Head of caudate nucleus (tissue), 42 donors: ENCODE measurements at regions not wholly inside any gene's neighbourhood (a gene's known extent, or its start where the extent isn't known, plus 50 kb on each side); places are given as distances from the start of the nearest gene placed in this dataset.

Experiments
- DNase-seq, 42 donors: peaks; one replicate each; pipeline versions ENCODE4 v3.0.0 to v3.0.0-alpha.2; 2020 to 2021; ENCODE audit warnings: mixed read lengths in 7 of 42
- intact Hi-C: fragments of 100-400 bp; cut with DNase I; formaldehyde crosslinking; loops from one replicate; pipeline ENCODE4 v1.15.0; 2022

DNA sequence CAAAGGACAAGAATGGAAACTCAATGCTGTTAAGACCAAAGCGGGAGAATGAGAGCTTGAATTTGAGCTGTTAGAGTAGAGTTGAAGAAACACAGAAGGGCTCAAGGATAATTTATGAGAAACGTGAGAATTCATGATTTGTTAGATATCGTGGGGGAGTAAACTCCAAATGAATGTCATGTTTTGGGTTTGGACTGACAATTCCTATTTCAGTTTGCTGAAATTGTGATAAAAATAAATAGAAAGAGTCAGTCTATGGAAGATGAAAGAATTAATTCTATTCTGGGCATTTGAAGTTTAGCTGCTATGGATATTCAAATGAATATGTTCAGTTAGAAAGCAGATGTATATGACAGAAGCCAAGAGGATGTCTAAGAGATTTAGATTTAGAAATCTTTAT lies 723.4 kb upstream of the PIK3C3 start:
- intact Hi-C loops, result no loop called here
- DNase-seq, result no peak

DNA sequence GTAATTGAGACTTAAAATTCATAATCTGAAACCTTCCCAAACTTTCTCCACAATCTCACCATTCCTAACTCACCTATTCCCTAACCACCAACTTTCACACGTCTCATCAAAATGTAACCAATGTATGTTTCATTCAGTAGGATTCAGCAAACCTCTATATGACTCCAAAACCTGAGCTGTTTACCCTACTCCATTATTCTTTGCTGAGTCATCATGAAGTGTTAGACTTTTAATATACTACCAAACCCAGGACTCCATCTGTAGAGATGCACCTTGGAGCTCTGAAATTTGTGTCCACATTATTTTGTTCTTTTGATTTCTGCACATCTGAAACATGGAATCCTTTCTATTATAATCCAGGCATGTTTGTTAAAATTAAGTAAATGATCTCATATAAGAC lies 727.0 kb upstream of the PIK3C3 start:
- intact Hi-C loops, result no loop called here
- DNase-seq, result no peak

DNA sequence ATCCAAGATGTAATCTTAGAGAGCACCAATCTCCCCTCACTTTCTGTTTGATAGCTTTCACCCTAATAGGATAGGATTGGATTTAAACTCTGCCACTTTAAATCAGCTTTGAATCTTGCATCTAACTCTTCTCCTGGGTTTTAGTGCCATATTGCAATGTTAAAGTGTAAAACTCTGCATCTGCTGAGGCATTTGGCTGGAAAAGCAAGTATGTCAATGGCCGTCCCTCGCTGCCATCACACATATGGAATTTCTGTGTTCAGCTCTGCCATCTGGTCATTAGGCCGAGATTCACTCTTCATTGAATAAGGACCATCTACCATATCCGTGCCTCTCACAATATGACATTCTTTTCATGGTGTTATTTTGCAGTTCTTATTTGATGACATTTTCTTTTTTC lies 728.1 kb upstream of the PIK3C3 start:
- intact Hi-C loops, result no loop called here
- DNase-seq, result no peak

DNA sequence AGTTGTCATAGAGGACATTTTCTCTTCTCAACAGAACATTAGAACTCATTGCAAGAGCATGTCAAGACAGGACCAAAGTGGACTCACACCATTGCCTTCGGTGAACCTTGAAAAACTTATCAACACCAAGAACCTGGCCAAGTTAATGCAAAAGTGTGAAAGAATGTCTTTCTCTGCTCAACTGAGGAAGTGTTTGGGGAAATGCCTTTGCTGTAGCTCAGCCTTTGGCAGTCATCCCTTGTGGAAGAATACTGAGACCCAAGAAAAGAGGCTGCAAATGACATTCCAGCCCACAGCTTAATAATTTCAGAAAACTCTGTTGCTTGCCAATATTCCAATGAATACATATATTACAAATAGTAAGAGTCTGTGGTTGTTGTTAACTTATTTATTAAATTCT lies 728.8 kb upstream of the PIK3C3 start:
- intact Hi-C loops, result no loop called here
- no peak for DNase-seq

DNA sequence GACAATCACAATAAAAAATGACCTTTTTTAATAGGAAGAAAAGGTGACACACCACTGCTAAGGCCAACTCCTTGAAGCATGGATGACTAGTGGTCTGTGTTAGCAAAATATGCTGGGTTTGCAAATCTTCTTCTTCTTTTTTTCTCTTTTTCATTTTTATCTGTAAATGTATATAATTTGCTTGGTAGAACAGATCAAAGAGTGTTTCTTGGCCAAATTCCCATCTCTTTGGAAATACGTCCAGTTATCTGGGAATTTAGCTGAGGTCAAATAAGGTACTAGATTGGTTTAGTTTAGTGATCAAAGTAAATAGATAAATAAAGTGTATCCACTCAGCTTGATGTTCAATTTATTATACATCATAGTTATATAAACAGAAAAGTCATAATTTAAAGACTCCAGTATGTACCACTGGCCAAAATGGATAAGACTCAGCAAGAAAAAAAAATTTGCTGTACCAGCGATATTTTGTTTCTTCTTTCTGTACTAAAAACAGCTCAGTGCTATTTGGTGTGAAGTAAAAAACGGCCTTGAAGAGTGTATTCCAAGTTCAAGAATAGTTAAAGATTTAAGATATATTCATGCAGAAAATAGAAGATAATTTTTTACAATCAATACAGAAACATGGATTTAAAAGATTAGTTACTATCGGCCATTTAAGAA lies 738.6 kb upstream of the PIK3C3 start:
- no peak for DNase-seq
- intact Hi-C loops, result no loop called here

DNA sequence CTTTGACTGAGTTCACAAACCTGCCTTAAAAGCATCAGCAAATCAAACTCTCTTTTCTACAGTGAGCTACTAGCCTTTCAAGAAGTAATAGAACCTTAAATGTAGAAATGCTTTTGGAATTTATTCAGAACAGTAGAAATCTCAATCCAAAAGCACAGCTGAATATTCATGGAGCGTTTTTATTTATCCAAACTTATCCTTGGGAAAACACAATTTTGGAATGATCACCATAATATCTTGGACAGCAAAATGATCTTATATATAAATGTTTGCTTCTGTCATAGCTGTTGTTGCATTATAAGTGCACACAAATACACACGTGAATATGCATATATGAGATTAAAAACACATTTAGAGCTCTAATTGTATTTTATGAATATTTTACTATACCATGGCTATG lies 747.3 kb upstream of the PIK3C3 start:
- intact Hi-C loops, result no loop called here
- no peak for DNase-seq

DNA sequence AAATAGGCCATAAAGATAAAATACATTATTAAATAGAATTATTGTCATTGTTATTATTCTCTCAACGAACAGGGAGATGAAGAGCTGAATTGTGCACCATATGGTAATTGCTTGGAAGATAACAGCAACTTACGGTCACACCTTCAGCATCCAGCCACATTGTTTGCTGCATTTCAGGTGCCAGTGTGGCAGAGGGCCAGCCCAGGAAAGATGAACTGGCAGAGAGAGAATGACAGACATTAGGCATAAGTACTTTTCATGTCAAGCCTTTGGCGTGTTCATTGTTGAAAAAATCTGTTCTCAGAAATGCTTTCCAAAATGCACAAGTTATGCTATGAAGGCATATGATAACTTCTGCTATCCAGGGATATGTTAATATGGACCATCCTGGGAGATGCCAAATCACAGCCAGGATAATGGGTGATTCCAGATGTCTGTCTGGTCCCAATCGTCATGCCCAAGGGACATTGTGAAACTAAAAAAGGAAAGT lies 748.6 kb upstream of the PIK3C3 start:
- DNase-seq, result no peak
- intact Hi-C loops, result no loop called here

DNA sequence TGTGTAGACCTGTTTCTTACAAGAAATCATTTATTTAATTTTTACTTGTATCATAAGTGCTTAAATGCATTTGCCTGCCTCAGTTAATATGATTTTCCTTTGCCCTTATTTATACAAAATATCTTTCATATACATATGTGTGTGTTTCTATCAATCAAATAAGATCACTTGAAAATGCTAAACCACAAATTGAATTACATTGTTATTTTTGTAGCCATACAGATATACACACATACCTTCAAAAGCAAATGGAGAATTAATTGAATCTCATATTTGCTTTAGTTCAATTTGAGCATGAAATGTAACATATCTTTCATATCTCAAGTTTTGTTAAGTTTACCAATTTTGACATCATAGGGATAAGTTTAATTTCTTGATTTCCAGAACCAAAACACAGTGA lies 755.8 kb upstream of the PIK3C3 start:
- DNase-seq, result no peak
- intact Hi-C loops, result no loop called here

DNA sequence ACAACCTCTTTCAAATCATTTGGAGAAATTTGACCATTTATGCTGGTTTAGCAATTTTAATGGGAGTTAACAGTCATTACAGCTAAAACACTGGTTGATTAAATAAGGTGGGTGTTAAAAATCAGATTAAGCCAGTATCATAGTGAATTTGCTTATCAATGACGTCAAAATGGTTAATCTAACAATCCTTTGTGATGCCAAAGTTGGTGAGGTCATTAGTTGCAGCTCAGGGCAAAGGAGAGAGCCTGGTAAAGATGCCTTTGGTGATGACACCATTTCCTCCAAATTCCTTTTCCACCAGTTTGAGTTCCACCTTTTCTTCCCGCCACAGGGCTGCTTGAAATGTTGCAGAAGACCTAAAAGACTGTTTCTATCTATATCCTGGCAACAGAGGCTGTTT lies 757.1 kb upstream of the PIK3C3 start:
- no peak for DNase-seq
- intact Hi-C loops, result no loop called here

DNA sequence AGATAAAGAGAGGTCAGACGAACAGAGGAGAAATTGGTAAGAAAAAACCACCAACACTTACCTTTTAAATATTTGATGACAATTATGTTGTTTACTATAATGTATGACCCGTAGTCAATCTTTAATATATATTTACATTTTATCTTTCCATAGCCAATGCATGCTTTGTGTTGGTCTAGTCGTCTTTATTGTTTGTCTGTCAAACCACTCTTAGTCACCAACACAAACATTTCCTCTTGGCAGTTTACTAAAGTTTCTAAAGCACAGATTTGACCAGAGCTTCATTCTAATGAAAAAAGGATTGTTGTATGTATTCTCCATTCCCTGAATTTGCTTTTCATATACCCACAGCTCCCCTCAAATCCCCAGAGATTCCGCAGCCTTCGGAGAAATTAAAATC lies 784.7 kb upstream of the PIK3C3 start:
- intact Hi-C loops, result no loop called here
- DNase-seq, result no peak

DNA sequence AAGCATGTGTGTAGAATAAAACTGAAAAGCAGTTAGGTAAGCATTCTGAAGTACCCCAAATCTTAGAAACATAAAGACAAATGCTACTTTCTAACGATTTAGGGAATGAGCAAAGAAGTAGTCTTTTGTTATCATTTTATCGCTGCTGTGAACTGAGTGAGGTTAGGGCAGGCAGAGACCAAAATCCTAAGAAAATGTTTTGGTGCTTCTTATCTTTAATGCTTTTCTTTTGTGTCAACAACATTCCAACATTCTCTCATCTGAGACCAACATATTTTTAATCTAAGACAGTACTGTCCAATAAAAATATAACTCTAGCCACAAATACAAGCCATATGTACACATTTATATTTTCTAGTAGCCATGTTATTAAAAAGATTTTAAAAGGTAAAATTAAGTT lies 789.4 kb upstream of the PIK3C3 start:
- intact Hi-C loops, result no loop called here
- DNase-seq, result no peak

DNA sequence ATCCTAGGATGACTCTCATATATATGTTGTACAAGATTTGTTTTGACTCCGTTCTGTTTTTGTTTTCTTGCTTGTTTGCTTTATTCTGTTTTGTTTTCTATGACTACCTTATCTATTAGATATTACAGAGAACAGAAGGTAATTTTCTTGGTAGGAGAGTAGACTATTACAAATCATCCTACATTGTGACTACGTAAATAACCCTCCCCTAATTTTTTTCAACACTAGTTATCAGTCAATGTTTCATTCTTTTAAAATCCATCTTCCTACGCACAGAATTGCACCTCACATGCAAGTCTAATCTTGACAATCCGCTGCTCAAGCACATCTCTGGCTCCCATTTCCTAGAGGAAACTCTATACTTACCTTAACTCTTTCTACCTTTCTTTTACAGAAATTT lies 792.3 kb upstream of the PIK3C3 start:
- intact Hi-C loops, result no loop called here
- no peak for DNase-seq

DNA sequence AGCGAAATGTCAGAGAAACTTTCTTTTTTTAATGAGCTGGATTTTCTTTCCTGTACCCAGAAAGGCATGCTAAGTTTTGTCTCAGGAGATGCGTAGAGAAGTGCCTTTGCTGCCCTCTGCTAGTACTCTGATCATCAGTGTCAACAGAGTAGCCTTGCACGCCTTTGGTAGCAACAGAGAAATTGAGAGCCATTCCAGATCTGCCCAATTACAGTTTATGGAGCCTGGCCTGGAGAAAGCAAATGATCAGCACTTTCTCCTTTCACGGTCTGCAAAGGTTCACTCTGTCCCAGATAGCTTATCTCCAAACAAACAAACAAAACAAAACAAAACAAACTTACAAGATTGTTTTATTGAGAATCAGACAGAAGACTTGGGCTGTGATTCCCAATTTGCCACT lies 792.8 kb upstream of the PIK3C3 start:
- no peak for DNase-seq
- intact Hi-C loops, result no loop called here

DNA sequence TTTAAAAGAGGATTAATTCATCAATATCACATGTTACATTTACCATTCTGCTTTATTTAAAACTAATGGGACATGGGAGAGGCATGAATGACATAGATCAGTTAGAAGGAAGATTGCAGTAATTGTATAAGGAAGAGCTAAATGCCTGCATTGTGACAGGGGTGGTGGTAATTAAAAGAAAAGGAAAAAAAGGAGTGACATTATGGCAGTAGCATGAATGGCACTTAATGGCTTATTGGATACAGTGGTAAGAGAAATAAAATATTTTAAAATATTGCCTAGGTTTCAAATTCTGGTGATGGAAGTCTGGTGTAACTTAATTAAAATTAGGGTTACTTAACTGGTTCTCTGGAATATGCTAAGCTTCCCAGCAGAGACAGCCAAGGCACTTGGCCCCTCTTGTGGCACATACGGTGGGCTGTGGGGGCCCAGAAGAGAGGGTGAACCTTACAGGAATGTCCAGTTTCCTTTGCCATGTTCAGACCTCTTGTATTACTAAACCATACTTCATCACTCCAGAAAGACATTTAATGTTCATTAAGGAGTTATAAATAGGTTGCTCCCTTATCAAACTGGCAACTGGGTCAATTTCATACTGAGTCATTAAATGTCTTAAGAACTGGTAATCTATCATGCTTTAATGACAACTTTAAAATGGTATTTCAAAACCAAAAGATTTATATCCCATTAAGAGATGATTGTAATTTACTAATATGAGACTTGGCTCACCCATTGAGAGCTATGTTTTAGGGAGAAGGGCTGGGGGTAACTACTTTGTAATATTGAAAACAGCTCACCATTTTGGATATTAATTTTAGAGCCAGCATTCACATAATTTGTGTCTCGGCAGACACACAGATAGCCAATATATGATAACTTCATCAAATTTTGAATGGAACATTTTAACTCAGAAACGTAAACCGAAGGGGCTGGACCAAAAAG lies 798.9 kb upstream of the PIK3C3 start:
- intact Hi-C loops, result no loop called here
- no peak for DNase-seq

DNA sequence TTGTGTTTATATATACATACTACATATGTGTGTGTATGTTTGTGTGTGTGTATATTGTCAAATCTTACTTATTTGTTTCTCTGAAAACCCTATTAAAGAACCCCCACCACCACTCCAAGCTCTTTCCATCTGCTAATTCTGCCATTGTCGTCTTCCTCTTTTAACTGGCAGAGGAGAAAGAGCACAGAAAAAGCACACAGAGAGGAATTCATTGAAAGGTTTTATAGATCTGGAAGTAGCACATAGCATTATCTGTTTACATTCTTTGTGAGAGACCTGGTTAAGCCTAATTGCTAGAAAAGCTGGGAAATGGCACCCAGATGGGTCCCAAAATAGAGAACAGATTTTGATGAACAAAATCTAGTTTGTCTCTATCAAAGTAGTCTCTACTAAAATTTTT lies 800.0 kb upstream of the PIK3C3 start:
- DNase-seq, result no peak
- intact Hi-C loops, result no loop called here

DNA sequence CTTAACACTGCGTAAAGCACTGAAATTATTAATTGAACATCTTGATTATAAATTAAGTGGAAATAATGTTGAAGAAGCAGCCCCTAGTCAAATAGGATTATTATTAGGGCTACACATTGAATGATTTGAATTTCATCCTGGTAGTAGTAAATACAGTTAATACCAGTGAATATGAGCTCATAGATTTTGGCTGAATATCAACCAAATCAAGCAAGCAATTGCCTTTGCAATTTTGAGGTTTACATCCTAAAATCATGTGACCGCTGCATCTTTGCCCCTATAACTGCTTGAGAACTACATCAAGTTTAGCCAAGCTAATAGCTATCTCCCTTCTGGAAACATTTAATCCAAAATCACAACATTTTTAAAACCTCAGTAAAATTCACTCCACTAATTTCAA lies 801.2 kb upstream of the PIK3C3 start:
- DNase-seq, result no peak
- intact Hi-C loops, result no loop called here

DNA sequence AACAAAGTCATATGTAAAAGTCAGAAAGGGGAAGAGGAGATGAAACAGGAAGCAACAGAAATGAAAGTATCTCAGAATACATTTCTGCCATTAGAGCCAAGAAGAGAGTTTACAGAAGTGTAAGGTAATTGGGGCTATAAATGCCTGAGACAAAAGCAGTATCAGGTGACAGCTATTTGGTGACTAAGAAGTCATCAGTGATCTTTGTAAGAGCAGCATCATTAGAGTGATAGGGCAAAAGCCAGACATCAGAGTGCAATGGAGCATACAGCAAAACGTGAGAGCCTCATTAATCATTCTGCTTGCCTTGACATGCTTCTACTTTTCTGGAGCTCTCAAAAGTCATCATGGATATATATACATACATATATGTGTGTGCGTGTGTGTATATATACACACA lies 804.7 kb upstream of the PIK3C3 start:
- intact Hi-C loops, result no loop called here

DNA sequence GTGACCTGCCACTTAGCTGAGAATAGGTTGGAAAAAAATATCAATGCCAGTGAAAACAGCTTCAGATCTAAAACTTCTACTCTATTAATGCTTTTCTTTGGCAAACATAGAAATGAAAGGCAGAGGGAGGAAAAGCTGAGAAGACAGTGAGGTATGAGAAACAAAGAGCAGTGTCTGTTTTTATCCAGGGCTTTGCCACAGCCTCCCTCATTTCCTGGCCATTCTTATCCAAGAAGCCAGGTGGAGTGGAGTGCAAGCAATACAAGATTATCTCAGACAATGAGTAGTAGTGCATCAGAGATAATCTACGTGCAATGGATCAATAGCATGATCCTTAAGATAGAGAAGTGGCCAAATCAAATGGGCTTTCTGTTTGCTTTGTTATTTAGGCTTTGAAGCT lies 808.7 kb upstream of the PIK3C3 start:
- intact Hi-C loops, result no loop called here
- no peak for DNase-seq

More for the DNA sequence above, 804.7 kb upstream of the PIK3C3 start:
- DNase-seq, result no peak

DNA sequence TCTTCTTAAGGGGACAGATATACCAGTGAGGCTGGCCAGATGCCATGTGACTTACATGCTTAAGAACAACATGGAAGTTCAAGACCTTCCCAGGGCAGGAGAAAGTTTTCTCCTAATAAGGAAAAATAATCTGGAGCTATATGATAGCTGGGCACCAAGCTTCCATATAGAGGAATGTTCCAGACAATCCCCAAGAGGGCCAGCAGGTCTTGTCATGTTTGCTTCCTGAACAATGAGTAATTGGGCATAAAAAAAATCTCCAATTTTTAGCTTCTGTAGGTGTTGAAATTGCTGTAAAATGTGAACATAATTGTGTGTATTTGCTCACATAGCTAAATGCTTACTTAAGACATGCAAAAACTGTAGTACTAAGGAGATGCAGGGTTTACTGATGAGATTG lies 809.5 kb upstream of the PIK3C3 start:
- intact Hi-C loops, result no loop called here
- no peak for DNase-seq

DNA sequence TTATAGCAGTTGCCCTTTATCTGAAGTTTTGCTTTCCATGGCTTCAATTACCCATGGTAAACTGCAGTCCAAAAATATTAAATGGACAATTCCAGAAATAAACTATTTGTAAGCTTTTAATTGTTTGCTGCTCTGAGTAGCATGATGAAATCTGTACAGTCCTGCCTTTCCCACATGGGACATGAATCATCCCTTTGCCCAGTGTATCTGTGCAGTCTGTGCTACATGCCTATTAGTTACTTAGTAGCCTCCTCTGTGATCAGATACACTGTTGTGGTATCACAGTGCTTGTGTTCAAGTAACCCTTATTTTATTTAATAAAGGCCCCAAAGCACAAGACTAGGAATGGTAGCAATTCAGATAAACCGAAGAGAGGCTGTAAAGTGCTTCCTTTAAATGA lies 810.6 kb upstream of the PIK3C3 start:
- no peak for DNase-seq
- intact Hi-C loops, result no loop called here

DNA sequence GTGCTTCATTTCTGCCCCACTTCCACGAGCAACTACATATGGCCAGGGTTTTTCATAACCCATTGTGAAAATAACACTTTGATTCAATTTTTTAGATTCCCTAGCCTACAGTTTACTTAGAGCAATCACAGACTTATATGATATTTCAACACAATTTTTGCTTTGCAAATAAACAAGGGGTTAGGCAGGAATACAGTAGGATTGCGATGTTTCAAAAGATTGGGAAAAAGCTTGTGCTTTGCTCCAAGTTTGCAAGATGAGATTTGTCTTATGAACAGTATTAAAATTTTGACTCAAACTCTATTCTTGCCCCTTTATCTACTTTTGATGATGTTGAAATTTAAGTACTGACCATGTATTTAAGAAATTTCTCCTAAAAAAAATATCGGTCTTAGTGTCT lies 814.5 kb upstream of the PIK3C3 start:
- DNase-seq, result no peak
- intact Hi-C loops, result no loop called here
